ENCODE measurements at regions not wholly inside any gene's neighbourhood (a gene's known extent, or its start where the extent isn't known, plus 50 kb on each side); places are given as distances from the start of the nearest gene placed in this dataset.

DNA sequence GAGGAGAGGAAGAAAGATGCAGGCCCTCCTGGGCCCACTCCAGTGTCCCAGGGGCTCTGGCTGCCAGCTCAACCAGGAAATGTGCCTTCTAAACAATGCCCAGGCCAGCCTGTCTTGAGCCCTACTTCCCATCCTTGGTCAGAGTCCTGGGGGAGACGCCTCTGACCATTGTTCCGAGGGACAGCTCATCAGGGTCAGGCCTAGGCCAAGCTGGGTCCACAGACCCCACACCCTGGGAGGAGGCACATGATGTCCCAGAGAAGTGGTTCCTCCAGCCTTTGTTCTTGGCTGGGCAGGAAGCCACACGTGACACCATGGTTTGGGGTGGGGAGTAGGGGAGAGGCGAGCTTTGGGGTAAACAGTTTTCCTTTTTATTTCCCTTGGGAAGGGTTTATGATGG lies 102.5 kb downstream of the EFNB1 start:
- Mint-ChIP-seq H3K9me3 (ENCODE audit: unreplicated experiment) (peaks cover 1% of the 10 kb centered on the region), H3K4me3 (ENCODE audit: unreplicated experiment) (no peak overlapping the region), H3K27me3 (ENCODE audit: unreplicated experiment) (peaks cover 3% of the 10 kb centered on the region), H3K4me1 (ENCODE audit: low read depth, unreplicated experiment) (no peaks in the 10 kb centered on the region), H3K27ac (ENCODE audit: unreplicated experiment) (no peak overlapping the region), H3K36me3 (ENCODE audit: unreplicated experiment) (no peaks in the 10 kb centered on the region)
- TF ChIP-seq, protein P1, sequence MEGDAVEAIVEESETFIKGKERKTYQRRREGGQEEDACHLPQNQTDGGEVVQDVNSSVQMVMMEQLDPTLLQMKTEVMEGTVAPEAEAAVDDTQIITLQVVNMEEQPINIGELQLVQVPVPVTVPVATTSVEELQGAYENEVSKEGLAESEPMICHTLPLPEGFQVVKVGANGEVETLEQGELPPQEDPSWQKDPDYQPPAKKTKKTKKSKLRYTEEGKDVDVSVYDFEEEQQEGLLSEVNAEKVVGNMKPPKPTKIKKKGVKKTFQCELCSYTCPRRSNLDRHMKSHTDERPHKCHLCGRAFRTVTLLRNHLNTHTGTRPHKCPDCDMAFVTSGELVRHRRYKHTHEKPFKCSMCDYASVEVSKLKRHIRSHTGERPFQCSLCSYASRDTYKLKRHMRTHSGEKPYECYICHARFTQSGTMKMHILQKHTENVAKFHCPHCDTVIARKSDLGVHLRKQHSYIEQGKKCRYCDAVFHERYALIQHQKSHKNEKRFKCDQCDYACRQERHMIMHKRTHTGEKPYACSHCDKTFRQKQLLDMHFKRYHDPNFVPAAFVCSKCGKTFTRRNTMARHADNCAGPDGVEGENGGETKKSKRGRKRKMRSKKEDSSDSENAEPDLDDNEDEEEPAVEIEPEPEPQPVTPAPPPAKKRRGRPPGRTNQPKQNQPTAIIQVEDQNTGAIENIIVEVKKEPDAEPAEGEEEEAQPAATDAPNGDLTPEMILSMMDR (IDR thresholded peaks at IDR 0.05; ENCODE audit: partially characterized antibody, unreplicated experiment): no peak
- no peak for DNase-seq

DNA sequence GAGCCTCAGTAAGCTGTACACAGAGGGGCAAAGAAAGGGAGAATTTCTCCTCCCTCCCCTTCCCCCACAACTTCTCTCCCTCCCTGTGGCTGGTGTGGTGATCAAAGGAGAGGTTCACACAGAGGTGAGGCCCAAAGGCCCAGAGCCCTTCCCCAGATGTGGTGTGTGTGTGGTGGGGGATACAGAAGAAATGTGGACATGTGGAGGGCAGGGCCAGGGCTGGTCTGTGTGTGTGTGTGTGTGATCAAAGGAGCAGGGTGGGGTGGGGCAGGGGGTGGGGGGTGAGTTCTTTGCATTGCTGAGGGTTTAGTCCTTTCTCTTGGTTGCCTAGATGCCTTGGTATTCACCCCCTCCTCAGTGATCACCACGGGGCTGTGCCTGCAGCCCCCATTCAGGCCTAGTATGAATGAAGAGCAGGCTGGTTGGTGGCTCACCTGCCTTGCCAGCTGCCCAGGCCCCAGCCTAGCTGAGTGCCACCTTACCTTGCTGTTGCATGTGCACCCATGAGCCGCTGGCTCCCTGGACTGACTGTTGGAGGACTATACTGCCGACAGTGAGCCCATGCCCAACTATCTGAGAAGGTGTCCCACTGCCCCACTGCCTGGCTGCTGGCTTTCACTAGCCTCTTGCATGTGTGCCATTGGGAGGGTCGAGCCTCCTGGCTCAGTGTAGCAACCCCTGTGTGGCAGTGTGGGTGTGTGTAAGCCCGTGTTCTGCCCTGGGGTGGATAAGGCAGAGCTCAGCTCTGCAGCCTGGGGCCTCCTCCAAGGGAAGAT lies 101.9 kb downstream of the EFNB1 start:
- Mint-ChIP-seq H3K36me3 (ENCODE audit: unreplicated experiment) (no peaks in the 10 kb centered on the region), H3K9me3 (ENCODE audit: unreplicated experiment) (peaks cover 1% of the 10 kb centered on the region), H3K27me3 (ENCODE audit: unreplicated experiment) (no peaks in the 10 kb centered on the region)

GRCh38 chrX:68929332-68930150 lies 100.7 kb downstream of the EFNB1 start:
- no peaks in the 10 kb centered on the region for H3K27me3 Mint-ChIP-seq (ENCODE audit: unreplicated experiment)
- TF ChIP-seq, protein P1 (IDR thresholded peaks at IDR 0.05; ENCODE audit: partially characterized antibody, unreplicated experiment): no peak
- no peaks in the 10 kb centered on the region for H3K4me1 Mint-ChIP-seq (ENCODE audit: low read depth, unreplicated experiment)
- no peak overlapping the region for H3K27ac Mint-ChIP-seq (ENCODE audit: unreplicated experiment)
- DNase-seq: no peak
- H3K36me3 Mint-ChIP-seq (ENCODE audit: unreplicated experiment): no peaks in the 10 kb centered on the region
- H3K4me3 Mint-ChIP-seq (ENCODE audit: unreplicated experiment): no peak overlapping the region
- peaks cover 1% of the 10 kb centered on the region for H3K9me3 Mint-ChIP-seq (ENCODE audit: unreplicated experiment)

More for the DNA sequence above, 101.9 kb downstream of the EFNB1 start:
- Mint-ChIP-seq H3K4me3 (ENCODE audit: unreplicated experiment) (no peak overlapping the region), H3K4me1 (ENCODE audit: low read depth, unreplicated experiment) (no peaks in the 10 kb centered on the region), H3K27ac (ENCODE audit: unreplicated experiment) (no peak overlapping the region)
- DNase-seq: no peak
- TF ChIP-seq, protein P1 (IDR thresholded peaks at IDR 0.05; ENCODE audit: partially characterized antibody, unreplicated experiment): no peak

DNA sequence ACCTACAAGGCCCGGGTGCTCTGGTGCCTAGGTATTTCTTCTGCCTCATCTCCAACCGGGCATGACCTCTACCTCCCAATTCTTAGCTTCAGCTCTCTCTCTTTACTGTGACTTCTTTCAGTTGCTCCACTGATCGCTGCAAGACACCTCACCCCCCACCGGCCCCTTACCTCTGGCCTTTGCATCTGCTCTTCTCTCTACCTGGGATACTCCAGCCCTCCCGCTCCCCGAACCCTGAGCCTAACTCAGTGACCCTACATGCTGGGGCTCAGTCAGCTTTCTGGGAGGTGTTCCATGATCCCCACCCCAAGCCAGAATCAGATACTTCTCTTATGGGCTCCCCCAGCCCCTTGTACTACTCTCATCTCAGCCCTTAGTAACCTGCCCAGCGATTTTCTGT lies 99.6 kb downstream of the EFNB1 start:
- Mint-ChIP-seq H3K4me1 (ENCODE audit: low read depth, unreplicated experiment) (no peaks in the 10 kb centered on the region), H3K27ac (ENCODE audit: unreplicated experiment) (no peak overlapping the region), H3K4me3 (ENCODE audit: unreplicated experiment) (no peak overlapping the region), H3K36me3 (ENCODE audit: unreplicated experiment) (no peaks in the 10 kb centered on the region), H3K9me3 (ENCODE audit: unreplicated experiment) (peaks cover 1% of the 10 kb centered on the region), H3K27me3 (ENCODE audit: unreplicated experiment) (no peaks in the 10 kb centered on the region)
- DNase-seq: no peak
- TF ChIP-seq, protein P1 (IDR thresholded peaks at IDR 0.05; ENCODE audit: partially characterized antibody, unreplicated experiment): no peak

GRCh38 chrX:68927178-68927577 lies 98.4 kb downstream of the EFNB1 start:
- H3K4me1 Mint-ChIP-seq (ENCODE audit: low read depth, unreplicated experiment): no peaks in the 10 kb centered on the region
- no peak for DNase-seq
- no peak overlapping the region for H3K4me3 Mint-ChIP-seq (ENCODE audit: unreplicated experiment)
- H3K36me3 Mint-ChIP-seq (ENCODE audit: unreplicated experiment): no peaks in the 10 kb centered on the region
- no peaks in the 10 kb centered on the region for H3K9me3 Mint-ChIP-seq (ENCODE audit: unreplicated experiment)
- TF ChIP-seq, protein P1 (IDR thresholded peaks at IDR 0.05; ENCODE audit: partially characterized antibody, unreplicated experiment): no peak
- no peak overlapping the region for H3K27ac Mint-ChIP-seq (ENCODE audit: unreplicated experiment)
- H3K27me3 Mint-ChIP-seq (ENCODE audit: unreplicated experiment): no peaks in the 10 kb centered on the region
